ENCODE measurements at regions not wholly inside any gene's neighbourhood (a gene's known extent, or its start where the extent isn't known, plus 50 kb on each side); places are given as distances from the start of the nearest gene placed in this dataset.

GRCh38 chr15:35173444-35174118 lies 88.5 kb upstream of the NANOGP8 start:
- TF ChIP-seq POLR2A (IDR thresholded peaks at IDR 0.05) (no peak), CTCF (IDR thresholded peaks at IDR 0.05) (no peak), EP300 (IDR thresholded peaks at IDR 0.05; ENCODE audit: low read depth) (no peak), POLR2AphosphoS5 (IDR thresholded peaks at IDR 0.05) (no peak)
